Head of caudate nucleus (tissue), 42 donors: ENCODE measurements at regions not wholly inside any gene's neighbourhood (a gene's known extent, or its start where the extent isn't known, plus 50 kb on each side); places are given as distances from the start of the nearest gene placed in this dataset.
"Not testable (repeated sequence)": the region's sequence is repeated elsewhere in the genome, so short reads cannot be mapped to it uniquely, and the experiment has no call there.

Source experiments
- DNase-seq, 42 donors: peaks; one replicate each; pipeline versions ENCODE4 v3.0.0 to v3.0.0-alpha.2; 2020 to 2021; ENCODE audit warnings: mixed read lengths in 7 of 42
- intact Hi-C: fragments of 100-400 bp; cut with DNase I; formaldehyde crosslinking; loops from one replicate; pipeline ENCODE4 v1.15.0; 2022

GRCh38 chr3:8416965-8417364 is 84.7 kb upstream of the LMCD1 start:
- intact Hi-C loops: loop anchor here (10.0 kb wide), 1 partner anchor 92 kb away; no protein-coding TSS in a partner anchor
- no peak for DNase-seq

GRCh38 chr3:8420612-8421011 is 81.0 kb upstream of the LMCD1 start:
- no peak for DNase-seq
- intact Hi-C loops: no loop called here

- intact Hi-C loops: no loop called here
- no peak for DNase-seq
Measured at GRCh38 chr3:8421267-8421666, 80.4 kb upstream of the LMCD1 start.

GRCh38 chr3:8421711-8422110 is 79.9 kb upstream of the LMCD1 start:
- no peak for DNase-seq
- intact Hi-C loops: no loop called here

- no peak for DNase-seq
- intact Hi-C loops: no loop called here
Measured at GRCh38 chr3:8423307-8423706, 78.3 kb upstream of the LMCD1 start.

- intact Hi-C loops: no loop called here
- DNase-seq: no peak
Measured at GRCh38 chr3:8424281-8424680, 77.3 kb upstream of the LMCD1 start.

- no peak for DNase-seq
- intact Hi-C loops: no loop called here
Measured at GRCh38 chr3:8436661-8437287, 64.8 kb upstream of the LMCD1 start.

- intact Hi-C loops: no loop called here
- no peak for DNase-seq
Measured at GRCh38 chr3:8438507-8439079, 63.0 kb upstream of the LMCD1 start.

GRCh38 chr3:8440142-8440541 is 61.5 kb upstream of the LMCD1 start:
- intact Hi-C loops: loop anchor here (10.0 kb wide), 1 partner anchor 65 kb away; the partner anchor contains the start of gene LMCD1
- DNase-seq: not testable (repeated sequence)

GRCh38 chr3:8441969-8442559 is 59.6 kb upstream of the LMCD1 start:
- DNase-seq: peak in 18 of 42 donors; percentile 14 to 70 (median 33)
- intact Hi-C loops: loop anchor here (2.0 to 10.0 kb wide), 2 partner anchors 63 to 181 kb away; partner anchors contain the start of gene LMCD1

- intact Hi-C loops: loop anchor here (2.0 to 10.0 kb wide), 2 partner anchors 62 to 180 kb away; partner anchors contain the start of gene LMCD1
- no peak for DNase-seq
Measured at GRCh38 chr3:8442993-8443650, 58.5 kb upstream of the LMCD1 start.

- intact Hi-C loops: loop anchor here (2.0 to 10.0 kb wide), 2 partner anchors 61 to 179 kb away; partner anchors contain the start of gene LMCD1
- DNase-seq: peak in 41 of 42 donors; percentile 6 to 69 (median 41)
Measured at GRCh38 chr3:8443829-8444791, 57.5 kb upstream of the LMCD1 start.

GRCh38 chr3:8444883-8445282 is 56.7 kb upstream of the LMCD1 start:
- DNase-seq: no peak
- intact Hi-C loops: loop anchor here (10.0 kb wide), 1 partner anchor 60 kb away; the partner anchor contains the start of gene LMCD1

GRCh38 chr3:8445861-8446260 is 55.8 kb upstream of the LMCD1 start:
- no peak for DNase-seq
- intact Hi-C loops: loop anchor here (10.0 kb wide), 1 partner anchor 59 kb away; the partner anchor contains the start of gene LMCD1

GRCh38 chr3:8446845-8447244 is 54.8 kb upstream of the LMCD1 start:
- intact Hi-C loops: loop anchor here (10.0 kb wide), 1 partner anchor 58 kb away; the partner anchor contains the start of gene LMCD1
- no peak for DNase-seq

- intact Hi-C loops: no loop called here
- DNase-seq: peak in 2 of 42 donors; percentile 22 to 48
Measured at GRCh38 chr3:8450618-8451017, 51.0 kb upstream of the LMCD1 start.

GRCh38 chr3:8451696-8452095 is 49.9 kb upstream of the LMCD1 start:
- intact Hi-C loops: no loop called here
- no peak for DNase-seq
